ENCODE measurements at regions not wholly inside any gene's neighbourhood (a gene's known extent, or its start where the extent isn't known, plus 50 kb on each side); places are given as distances from the start of the nearest gene placed in this dataset.

- DNase-seq (ENCODE audit: low read depth), result no peak
- no peak for TF ChIP-seq CTCF (IDR thresholded peaks at IDR 0.05; ENCODE audit: insufficient read depth, low read depth, low read length, missing control alignments)
Measured at GRCh38 chr14:51545396-51545795, 106.3 kb upstream of the FRMD6 start.

GRCh38 chr14:51546099-51546498 is 105.6 kb upstream of the FRMD6 start:
- TF ChIP-seq CTCF (IDR thresholded peaks at IDR 0.05; ENCODE audit: insufficient read depth, low read depth, low read length, missing control alignments), result no peak
- DNase-seq (ENCODE audit: low read depth), result no peak
- no peak overlapping the region for H3K4me3 ChIP-seq (ENCODE audit: low read depth, low read length)

More at GRCh38 chr14:51545396-51545795, 106.3 kb upstream of the FRMD6 start:
- H3K4me3 ChIP-seq (ENCODE audit: low read depth, low read length), result no peak overlapping the region

GRCh38 chr14:51546603-51547258 is 105.0 kb upstream of the FRMD6 start:
- TF ChIP-seq CTCF (IDR thresholded peaks at IDR 0.05; ENCODE audit: insufficient read depth, low read depth, low read length, missing control alignments), result no peak
- no peak for DNase-seq (ENCODE audit: low read depth)
- no peak overlapping the region for H3K4me3 ChIP-seq (ENCODE audit: low read depth, low read length)

- no peak for DNase-seq (ENCODE audit: low read depth)
- TF ChIP-seq CTCF (IDR thresholded peaks at IDR 0.05; ENCODE audit: insufficient read depth, low read depth, low read length, missing control alignments), result no peak
- no peak overlapping the region for H3K4me3 ChIP-seq (ENCODE audit: low read depth, low read length)
Measured at GRCh38 chr14:51547260-51547659, 104.5 kb upstream of the FRMD6 start.

- DNase-seq (ENCODE audit: low read depth), result no peak
- H3K4me3 ChIP-seq (ENCODE audit: low read depth, low read length), result no peak overlapping the region
- TF ChIP-seq CTCF (IDR thresholded peaks at IDR 0.05; ENCODE audit: insufficient read depth, low read depth, low read length, missing control alignments), result no peak
Measured at GRCh38 chr14:51547701-51548100, 104.0 kb upstream of the FRMD6 start.

- TF ChIP-seq CTCF (IDR thresholded peaks at IDR 0.05; ENCODE audit: insufficient read depth, low read depth, low read length, missing control alignments), result no peak
- no peak overlapping the region for H3K4me3 ChIP-seq (ENCODE audit: low read depth, low read length)
- no peak for DNase-seq (ENCODE audit: low read depth)
Measured at GRCh38 chr14:51548187-51548586, 103.5 kb upstream of the FRMD6 start.

- H3K4me3 ChIP-seq (ENCODE audit: low read depth, low read length), result no peak overlapping the region
- no peak for DNase-seq (ENCODE audit: low read depth)
- TF ChIP-seq CTCF (IDR thresholded peaks at IDR 0.05; ENCODE audit: insufficient read depth, low read depth, low read length, missing control alignments), result no peak
Measured at GRCh38 chr14:51550636-51551035, 101.1 kb upstream of the FRMD6 start.
